ENCODE measurements at regions not wholly inside any gene's neighbourhood (a gene's known extent, or its start where the extent isn't known, plus 50 kb on each side); places are given as distances from the start of the nearest gene placed in this dataset.
"Not testable (repeated sequence)": the region's sequence is repeated elsewhere in the genome, so short reads cannot be mapped to it uniquely, and the experiment has no call there.

- WGBS, 4 donors, result 88 to 90% (median 89%) methylated on average over 4 of the region's 4 CpGs
- DNase-seq, result no peak
- Histone ChIP-seq H3K36me3 (replicated peaks in 1 of 2) (no peaks in the 10 kb centered on the region), H3K27ac (no peak overlapping the region), H3K9me3 (replicated peaks in 1 of 3) (no peaks in the 10 kb centered on the region), H3K4me3 (no peak overlapping the region), H3K4me1 (replicated peaks in 1 of 2) (no peaks in the 10 kb centered on the region), H3K27me3 (no peaks in the 10 kb centered on the region)
- TF ChIP-seq CTCF (IDR thresholded peaks at IDR 0.05) (no peak), POLR2A (IDR thresholded peaks at IDR 0.05) (no peak)
- intact Hi-C loops (cut with DNase I), result no loop called here
These were observed 148.4 kb upstream of the TRPM3 start for GRCh38 chr9:71269859-71270258.

GRCh38 chr9:71268871-71269635 lies 147.6 kb upstream of the TRPM3 start:
- no peaks in the 10 kb centered on the region for H3K4me1 ChIP-seq (replicated peaks in 1 of 2)
- H3K36me3 ChIP-seq (replicated peaks in 1 of 2), result no peaks in the 10 kb centered on the region
- no peaks in the 10 kb centered on the region for H3K9me3 ChIP-seq (replicated peaks in 1 of 3)
- intact Hi-C loops (cut with DNase I), result no loop called here
- no peak overlapping the region for H3K4me3 ChIP-seq
- DNase-seq, result no peak
- TF ChIP-seq CTCF (IDR thresholded peaks at IDR 0.05) (no peak), POLR2A (IDR thresholded peaks at IDR 0.05) (no peak)
- H3K27me3 ChIP-seq, result no peaks in the 10 kb centered on the region
- 76 to 82% (median 79%) methylated on average over 5 of the region's 5 CpGs for WGBS, 4 donors
- no peak overlapping the region for H3K27ac ChIP-seq

- no peaks in the 10 kb centered on the region for H3K36me3 ChIP-seq (replicated peaks in 1 of 2)
- no peak overlapping the region for H3K4me3 ChIP-seq
- no peak for TF ChIP-seq POLR2A (IDR thresholded peaks at IDR 0.05)
- TF ChIP-seq CTCF (IDR thresholded peaks at IDR 0.05), result no peak
- H3K27me3 ChIP-seq, result no peaks in the 10 kb centered on the region
- no peaks in the 10 kb centered on the region for H3K9me3 ChIP-seq (replicated peaks in 1 of 3)
- H3K4me1 ChIP-seq (replicated peaks in 1 of 2), result no peaks in the 10 kb centered on the region
- intact Hi-C loops (cut with DNase I), result no loop called here
- no peak overlapping the region for H3K27ac ChIP-seq
- no peak for DNase-seq
These were observed 142.0 kb upstream of the TRPM3 start for GRCh38 chr9:71263451-71263850.

GRCh38 chr9:71260419-71260818 lies 139.0 kb upstream of the TRPM3 start:
- H3K27me3 ChIP-seq; intact Hi-C loops (cut with DNase I); DNase-seq; H3K4me3 ChIP-seq; H3K4me1 ChIP-seq (replicated peaks in 1 of 2); H3K9me3 ChIP-seq (replicated peaks in 1 of 3); H3K27ac ChIP-seq; H3K36me3 ChIP-seq (replicated peaks in 1 of 2): not testable (repeated sequence)
- 77 to 85% (median 81%) methylated on average over 2 of the region's 2 CpGs for WGBS, 4 donors
